ENCODE measurements at regions not wholly inside any gene's neighbourhood (a gene's known extent, or its start where the extent isn't known, plus 50 kb on each side); places are given as distances from the start of the nearest gene placed in this dataset.

- TF ChIP-seq CTCF (IDR thresholded peaks at IDR 0.05): no peak
- no peak overlapping the region for H2AFZ ChIP-seq (ENCODE audit: insufficient read depth, low read depth, low read length, poor library complexity, severe bottlenecking)
- H3K79me2 ChIP-seq (ENCODE audit: insufficient read depth, low read length): no peaks in the 10 kb centered on the region
- no peak overlapping the region for H3K4me3 Mint-ChIP-seq
- intact Hi-C loops (cut with micrococcal nuclease): no loop called here
- WGBS (ENCODE audit: insufficient coverage): 92% methylated on average over 7 of the region's 13 CpGs
- no peak overlapping the region for H3K27ac ChIP-seq (ENCODE audit: low read depth in 1 of 2, low read length in 2 of 2)
- H3K27ac Mint-ChIP-seq: peak overlapping the region in 1 of 7 donors; percentile 21
- H3K36me3 ChIP-seq (replicated peaks in 1 of 2; ENCODE audit: control insufficient read depth in 1 of 2, insufficient read depth in 2 of 2, low read length in 2 of 2): no peaks in the 10 kb centered on the region
- no peaks in the 10 kb centered on the region for H3K9me3 Mint-ChIP-seq
- no peaks in the 10 kb centered on the region for H3K9me3 ChIP-seq (replicated peaks in 1 of 2; ENCODE audit: control insufficient read depth in 1 of 2, insufficient read depth in 1 of 2, low read length in 2 of 2)
- H3K4me1 ChIP-seq (ENCODE audit: control insufficient read depth in 1 of 2, insufficient read depth in 2 of 2, low read length in 2 of 2): no peaks in the 10 kb centered on the region
- H3K4me3 ChIP-seq (replicated peaks in 1 of 3; ENCODE audit: low read depth in 2 of 3, low read length in 3 of 3): no peak overlapping the region
- DNase-seq: no peak
- H3K4me1 Mint-ChIP-seq: no peaks in the 10 kb centered on the region
- H3K4me2 ChIP-seq (replicated peaks; ENCODE audit: extremely low read depth, low read length, poor library complexity, severe bottlenecking): no peak overlapping the region
- no peaks in the 10 kb centered on the region for H3K36me3 Mint-ChIP-seq
- H3K27me3 ChIP-seq (ENCODE audit: control insufficient read depth in 2 of 2, insufficient read depth in 2 of 2, low read length in 2 of 2): no peaks in the 10 kb centered on the region
- H3K27me3 Mint-ChIP-seq (ENCODE audit: low read depth in 3 of 3): peaks cover 2 to 8% (median 8%) of the 10 kb centered on the region in 3 donors
- H3K9ac ChIP-seq (ENCODE audit: insufficient read depth, low read length, poor library complexity, severe bottlenecking): no peak overlapping the region
- H4K20me1 ChIP-seq (ENCODE audit: insufficient read depth, low read length): no peaks in the 10 kb centered on the region
These were observed 216.8 kb upstream of the ZNF32 start for GRCh38 chr10:43865265-43866135.

- Mint-ChIP-seq H3K27ac (peak overlapping the region in 1 of 7 donors; percentile 53), H3K9me3 (no peaks in the 10 kb centered on the region), H3K4me1 (no peaks in the 10 kb centered on the region), H3K4me3 (no peak overlapping the region), H3K36me3 (no peaks in the 10 kb centered on the region), H3K27me3 (ENCODE audit: low read depth in 3 of 3) (peaks cover 2 to 9% (median 8%) of the 10 kb centered on the region in 3 donors)
- Histone ChIP-seq H3K36me3 (replicated peaks in 1 of 2; ENCODE audit: control insufficient read depth in 1 of 2, insufficient read depth in 2 of 2, low read length in 2 of 2) (no peaks in the 10 kb centered on the region), H3K4me3 (replicated peaks in 1 of 3; ENCODE audit: low read depth in 2 of 3, low read length in 3 of 3) (no peak overlapping the region), H2AFZ (ENCODE audit: insufficient read depth, low read depth, low read length, poor library complexity, severe bottlenecking) (no peak overlapping the region), H3K9ac (ENCODE audit: insufficient read depth, low read length, poor library complexity, severe bottlenecking) (no peak overlapping the region), H3K9me3 (replicated peaks in 1 of 2; ENCODE audit: control insufficient read depth in 1 of 2, insufficient read depth in 1 of 2, low read length in 2 of 2) (no peaks in the 10 kb centered on the region), H3K4me2 (replicated peaks; ENCODE audit: extremely low read depth, low read length, poor library complexity, severe bottlenecking) (no peak overlapping the region), H3K27me3 (ENCODE audit: control insufficient read depth in 2 of 2, insufficient read depth in 2 of 2, low read length in 2 of 2) (no peaks in the 10 kb centered on the region), H3K4me1 (ENCODE audit: control insufficient read depth in 1 of 2, insufficient read depth in 2 of 2, low read length in 2 of 2) (no peaks in the 10 kb centered on the region), H3K27ac (ENCODE audit: low read depth in 1 of 2, low read length in 2 of 2) (no peak overlapping the region), H3K79me2 (ENCODE audit: insufficient read depth, low read length) (no peaks in the 10 kb centered on the region), H4K20me1 (ENCODE audit: insufficient read depth, low read length) (no peaks in the 10 kb centered on the region)
- DNase-seq: no peak
- TF ChIP-seq CTCF (IDR thresholded peaks at IDR 0.05): no peak
- intact Hi-C loops (cut with micrococcal nuclease): no loop called here
- 93% methylated on average over 5 of the region's 6 CpGs for WGBS (ENCODE audit: insufficient coverage)
These were observed 216.0 kb upstream of the ZNF32 start for GRCh38 chr10:43864656-43865055.
